ENCODE measurements at regions not wholly inside any gene's neighbourhood (a gene's known extent, or its start where the extent isn't known, plus 50 kb on each side); places are given as distances from the start of the nearest gene placed in this dataset.

GRCh38 chr1:14396100-14396499 is 202.4 kb upstream of the KAZN start:
- TF ChIP-seq CTCF (IDR thresholded peaks at IDR 0.05) (no peak), EZH2 (IDR thresholded peaks at IDR 0.05; ENCODE audit: borderline replicate concordance, insufficient read depth, low read depth, low read length, poor library complexity, severe bottlenecking) (no peak)

All from B cell (primary cell).